Effector memory CD8-positive, alpha-beta T cell (primary cell): ENCODE measurements at regions not wholly inside any gene's neighbourhood (a gene's known extent, or its start where the extent isn't known, plus 50 kb on each side); places are given as distances from the start of the nearest gene placed in this dataset.
A peak's percentile ranks its signal among the peaks of the same experiment; 100 is the strongest.

Experiments used
- ATAC-seq: fragments of 150-1000 bp; cut with Tn5 transposase; replicated peaks from 2 replicates; pipeline ENCODE4 v1.10.0; 2021; ENCODE audit warnings: mild to moderate bottlenecking, moderate library complexity
- DNase-seq, 3 experiments: peaks; one replicate each; pipeline ENCODE4 v3.0.0; 2021
- H3K27ac Mint-ChIP-seq, 2 donors: one replicate each; pipeline ENCODE4 v1.8.0; 2022; ENCODE audit warnings: mild to moderate bottlenecking in 2 of 2, mixed read lengths in 2 of 2, moderate library complexity in 2 of 2
- H3K27me3 Mint-ChIP-seq, 2 donors: one replicate each; pipeline ENCODE4 v1.8.0; 2022; ENCODE audit warnings: mixed read lengths in 2 of 2
- H3K36me3 Mint-ChIP-seq: one replicate; pipeline ENCODE4 v1.8.0; 2022; ENCODE audit warnings: mild to moderate bottlenecking, moderate library complexity, mixed read lengths; ENCODE audit not compliant: insufficient read depth
- H3K4me1 Mint-ChIP-seq, 2 donors: one replicate each; pipeline ENCODE4 v1.8.0; 2022; ENCODE audit warnings: low read depth in 2 of 2, mixed read lengths in 2 of 2
- H3K4me3 Mint-ChIP-seq, 2 donors: one replicate each; pipeline ENCODE4 v1.8.0; 2022; ENCODE audit warnings: mild to moderate bottlenecking in 2 of 2, mixed read lengths in 2 of 2, moderate library complexity in 2 of 2
- H3K9me3 Mint-ChIP-seq, 2 donors: one replicate each; pipeline ENCODE4 v1.8.0; 2022; ENCODE audit warnings: mixed read lengths in 2 of 2

DNA sequence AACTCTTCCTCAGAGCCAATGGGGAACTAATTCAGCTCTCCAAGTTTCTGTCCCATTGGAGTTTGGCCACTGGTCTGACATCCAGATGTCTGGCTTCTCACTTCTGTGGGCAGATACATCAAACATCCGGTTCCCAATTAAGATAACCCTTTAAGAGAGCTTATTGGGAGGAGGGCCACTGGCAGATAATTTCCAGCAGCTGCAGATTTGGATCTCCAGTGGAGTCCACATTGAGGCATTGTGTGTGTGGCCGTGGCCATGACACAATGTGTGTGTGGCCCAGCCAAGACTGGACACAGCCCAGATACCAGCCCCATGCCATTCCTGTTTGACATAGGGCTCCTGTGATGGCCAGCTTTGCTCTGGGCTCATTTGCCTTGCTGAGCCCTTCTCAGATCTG, 110.5 kb upstream of the MAP1B start:
- DNase-seq: no peak
- ATAC-seq: no peak
- no peaks in the 10 kb centered on the region for H3K36me3 Mint-ChIP-seq
- H3K27ac Mint-ChIP-seq: no peak overlapping the region
- peaks cover 24 to 29% of the 10 kb centered on the region in 2 donors for H3K27me3 Mint-ChIP-seq
- no peaks in the 10 kb centered on the region for H3K9me3 Mint-ChIP-seq
- no peaks in the 10 kb centered on the region for H3K4me1 Mint-ChIP-seq
- H3K4me3 Mint-ChIP-seq: no peak overlapping the region

DNA sequence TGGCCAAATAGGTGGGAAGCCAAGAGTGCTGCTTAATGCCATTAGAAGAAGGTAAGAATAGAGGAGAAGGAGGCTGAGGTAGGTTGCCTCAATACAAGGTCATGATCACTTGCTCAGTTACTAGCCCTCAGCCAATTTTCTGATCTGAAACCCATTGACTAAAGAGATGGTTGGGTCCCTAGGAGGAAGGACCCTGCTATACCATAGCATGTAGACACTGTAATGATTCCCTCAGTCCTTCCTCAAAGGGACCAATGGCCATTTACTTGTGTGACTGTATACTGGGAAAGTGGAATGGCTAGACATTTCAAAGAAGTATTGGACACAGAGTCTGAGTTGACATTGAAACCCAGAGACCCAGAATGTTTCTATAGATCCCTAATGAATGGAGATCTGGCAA, 108.5 kb upstream of the MAP1B start:
- H3K36me3 Mint-ChIP-seq: no peaks in the 10 kb centered on the region
- no peak overlapping the region for H3K27ac Mint-ChIP-seq
- H3K9me3 Mint-ChIP-seq: no peaks in the 10 kb centered on the region
- ATAC-seq: no peak
- no peaks in the 10 kb centered on the region for H3K4me1 Mint-ChIP-seq
- no peak for DNase-seq
- no peak overlapping the region for H3K4me3 Mint-ChIP-seq
- peaks cover 33 to 39% of the 10 kb centered on the region in 2 donors for H3K27me3 Mint-ChIP-seq

DNA sequence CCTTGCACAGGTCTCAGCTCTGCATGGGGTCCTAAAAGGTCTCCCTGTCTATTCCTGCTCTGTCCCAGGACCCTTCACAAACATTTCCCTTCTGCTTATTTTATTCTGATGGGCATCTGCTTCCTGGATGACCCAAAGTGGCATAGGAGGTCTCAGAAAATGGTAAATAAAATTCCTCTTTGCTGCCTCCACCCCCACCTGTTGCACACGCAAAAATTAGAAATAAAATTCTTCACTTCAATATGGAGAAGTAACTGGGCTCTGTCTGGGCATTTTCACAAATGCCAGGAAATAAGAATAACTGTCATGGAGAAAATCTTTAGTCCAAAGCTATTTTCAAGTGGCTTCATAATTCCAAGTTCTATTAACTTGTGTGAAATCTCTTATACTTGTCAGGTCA, 106.6 kb upstream of the MAP1B start:
- H3K27me3 Mint-ChIP-seq: peaks cover 35 to 55% of the 10 kb centered on the region in 2 donors
- DNase-seq (no peak), ATAC-seq (no peak)
- H3K4me3 Mint-ChIP-seq: no peak overlapping the region
- no peak overlapping the region for H3K27ac Mint-ChIP-seq
- no peaks in the 10 kb centered on the region for H3K36me3 Mint-ChIP-seq
- no peaks in the 10 kb centered on the region for H3K9me3 Mint-ChIP-seq
- no peaks in the 10 kb centered on the region for H3K4me1 Mint-ChIP-seq

DNA sequence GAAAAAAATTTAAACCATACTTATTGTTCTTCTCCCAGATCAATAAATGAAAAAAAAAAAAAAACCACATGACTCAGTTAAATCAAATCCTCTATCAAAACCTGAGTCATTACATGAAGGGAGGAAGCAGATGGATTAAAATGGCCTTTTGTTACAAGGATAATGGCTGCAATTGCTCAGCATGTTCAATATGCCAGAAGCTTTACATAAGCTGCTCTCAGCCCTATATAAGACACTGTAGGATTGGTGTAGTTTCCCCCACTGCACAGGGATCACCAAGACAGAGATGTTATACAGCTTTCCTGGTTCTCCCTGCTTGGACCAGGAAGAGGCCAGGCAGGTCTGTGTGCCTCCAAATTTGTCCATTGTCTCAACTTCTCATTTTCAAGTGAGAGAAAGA, 101.6 kb upstream of the MAP1B start:
- no peak for DNase-seq
- Mint-ChIP-seq H3K4me3 (no peak overlapping the region), H3K9me3 (no peaks in the 10 kb centered on the region), H3K36me3 (no peaks in the 10 kb centered on the region), H3K27me3 (peaks cover 27 to 61% of the 10 kb centered on the region in 2 donors), H3K27ac (no peak overlapping the region), H3K4me1 (no peaks in the 10 kb centered on the region)
- no peak for ATAC-seq

DNA sequence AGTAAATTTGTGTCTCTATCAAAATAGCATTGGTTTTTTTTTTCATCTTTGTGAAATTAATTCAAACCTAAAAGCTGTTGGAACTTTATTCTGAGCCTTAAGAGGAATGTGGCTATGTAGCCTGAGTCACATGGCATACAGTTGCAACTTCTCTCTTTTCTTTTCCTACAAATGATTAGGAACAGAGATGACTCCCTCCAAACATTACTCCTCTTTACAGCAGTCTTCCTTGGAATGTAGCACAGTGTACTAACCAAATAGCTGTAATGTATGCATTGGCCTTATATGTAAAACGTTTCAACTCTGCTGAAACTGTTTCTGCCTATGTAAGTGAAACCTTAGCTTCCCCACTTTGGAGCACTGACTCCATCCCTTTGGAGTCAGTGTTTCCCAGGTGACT, 100.9 kb upstream of the MAP1B start:
- ATAC-seq: no peak
- no peak for DNase-seq
- H3K4me1 Mint-ChIP-seq: no peaks in the 10 kb centered on the region
- peaks cover 34 to 62% of the 10 kb centered on the region in 2 donors for H3K27me3 Mint-ChIP-seq
- H3K4me3 Mint-ChIP-seq: no peak overlapping the region
- H3K36me3 Mint-ChIP-seq: no peaks in the 10 kb centered on the region
- no peak overlapping the region for H3K27ac Mint-ChIP-seq
- H3K9me3 Mint-ChIP-seq: no peaks in the 10 kb centered on the region

DNA sequence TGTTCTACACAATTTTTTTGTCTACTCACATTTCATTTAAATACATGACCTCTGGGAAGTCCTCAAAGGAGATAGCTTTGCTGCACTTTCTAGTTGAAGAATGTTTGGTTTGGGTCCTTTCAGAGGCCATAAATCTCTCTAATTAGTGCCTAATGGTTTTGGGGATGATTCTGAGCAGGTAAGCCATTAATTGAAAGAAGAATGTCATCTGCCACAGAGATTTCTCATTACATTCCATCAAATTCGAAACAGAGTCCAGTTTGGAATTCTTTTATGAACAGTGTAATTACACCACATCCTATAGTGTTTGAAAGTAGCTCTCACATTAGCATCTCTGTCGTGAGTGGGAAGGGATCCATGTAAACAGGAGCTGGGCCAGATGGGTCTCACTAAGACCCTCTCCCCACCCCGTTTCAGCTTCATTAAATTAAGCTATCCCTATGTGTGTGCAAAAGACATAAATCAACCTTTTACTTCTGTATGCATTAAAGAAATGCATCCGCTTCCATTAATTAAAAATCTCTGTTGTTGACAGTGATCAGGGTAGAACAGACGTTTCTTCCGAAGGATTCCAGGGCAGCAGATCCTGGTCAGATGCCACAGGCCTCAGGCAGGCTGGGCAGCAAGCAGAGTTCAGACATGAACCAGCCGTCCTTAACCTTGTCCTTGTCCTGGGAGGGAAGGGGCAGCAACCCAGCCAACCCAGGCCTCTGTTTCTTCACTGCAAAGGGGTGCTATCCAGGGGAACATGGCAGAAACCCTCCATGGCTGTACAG, 99.8 kb upstream of the MAP1B start:
- Mint-ChIP-seq H3K4me1 (no peaks in the 10 kb centered on the region), H3K36me3 (no peaks in the 10 kb centered on the region), H3K9me3 (no peaks in the 10 kb centered on the region), H3K4me3 (no peak overlapping the region), H3K27me3 (peaks cover 32 to 63% of the 10 kb centered on the region in 2 donors), H3K27ac (no peak overlapping the region)
- ATAC-seq: no peak
- no peak for DNase-seq

DNA sequence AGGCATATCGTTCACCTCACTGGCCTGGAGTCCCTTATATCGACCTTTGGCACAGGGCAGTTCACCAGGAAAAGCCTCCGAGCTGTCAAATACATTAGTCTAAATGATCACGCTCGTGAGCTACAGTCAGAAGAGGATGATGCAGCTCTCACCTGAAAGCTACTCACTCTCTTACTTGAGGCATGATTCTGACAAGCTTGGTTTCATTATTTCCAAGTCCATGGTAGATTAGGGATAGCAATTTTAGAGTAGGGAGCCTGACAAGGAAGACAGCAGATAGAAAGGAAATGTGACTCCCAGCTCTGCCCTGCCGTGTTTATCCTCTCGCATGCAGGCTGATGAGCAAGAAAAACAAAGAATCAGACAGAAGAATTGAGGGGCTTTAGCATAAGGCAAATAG, 98.0 kb upstream of the MAP1B start:
- Mint-ChIP-seq H3K27me3 (peaks cover 35 to 67% of the 10 kb centered on the region in 2 donors), H3K27ac (no peak overlapping the region), H3K9me3 (no peaks in the 10 kb centered on the region), H3K36me3 (no peaks in the 10 kb centered on the region), H3K4me3 (no peak overlapping the region), H3K4me1 (no peaks in the 10 kb centered on the region)
- ATAC-seq (no peak), DNase-seq (no peak)

DNA sequence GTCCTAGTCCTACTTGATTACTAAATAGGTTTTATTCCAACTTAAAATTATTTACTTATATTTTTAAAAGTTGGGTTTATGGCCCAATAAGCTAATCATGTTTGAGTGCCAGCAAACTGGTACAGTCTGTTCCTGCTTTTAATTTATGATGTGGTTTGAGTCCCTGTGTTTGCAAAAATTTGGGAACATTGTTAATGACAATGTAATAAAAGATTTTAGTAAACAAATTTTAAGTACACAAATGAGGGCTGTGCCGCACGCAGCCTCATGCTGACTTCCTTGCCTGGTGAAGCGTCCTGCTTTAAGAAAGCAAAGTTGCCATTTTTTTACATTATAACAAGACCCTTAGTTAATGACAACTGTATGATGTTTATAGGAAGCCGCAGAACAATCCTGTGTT, 96.8 kb upstream of the MAP1B start:
- Mint-ChIP-seq H3K4me1 (peaks cover 0 to 3% of the 10 kb centered on the region in 2 donors), H3K4me3 (no peak overlapping the region), H3K9me3 (no peaks in the 10 kb centered on the region), H3K27ac (no peak overlapping the region), H3K27me3 (peaks cover 35 to 61% of the 10 kb centered on the region in 2 donors), H3K36me3 (no peaks in the 10 kb centered on the region)
- ATAC-seq (no peak), DNase-seq (no peak)

DNA sequence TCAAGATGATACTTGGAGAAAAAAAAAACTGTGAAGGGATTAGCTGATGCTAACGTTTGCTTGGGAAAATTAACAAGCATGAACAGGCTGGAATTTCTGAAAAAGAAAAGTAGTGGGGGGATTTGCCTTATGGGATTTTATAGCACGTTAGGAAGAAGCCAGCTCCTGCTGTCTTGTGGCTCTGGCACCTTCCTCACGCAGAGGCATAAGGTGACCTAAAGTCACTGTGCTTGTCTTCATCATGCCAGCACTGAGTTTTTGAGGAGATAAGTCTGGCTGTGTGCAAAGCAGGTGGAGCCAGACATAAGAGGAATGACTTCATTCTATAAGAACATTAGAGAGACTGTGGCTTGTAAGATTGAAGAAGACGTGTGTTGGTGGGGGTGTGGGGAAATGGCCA, 94.4 kb upstream of the MAP1B start:
- Mint-ChIP-seq H3K4me1 (peaks cover 0 to 3% of the 10 kb centered on the region in 2 donors), H3K27ac (no peak overlapping the region), H3K9me3 (no peaks in the 10 kb centered on the region), H3K36me3 (no peaks in the 10 kb centered on the region), H3K27me3 (peaks cover 35 to 48% of the 10 kb centered on the region in 2 donors), H3K4me3 (no peak overlapping the region)
- DNase-seq (no peak), ATAC-seq (no peak)

DNA sequence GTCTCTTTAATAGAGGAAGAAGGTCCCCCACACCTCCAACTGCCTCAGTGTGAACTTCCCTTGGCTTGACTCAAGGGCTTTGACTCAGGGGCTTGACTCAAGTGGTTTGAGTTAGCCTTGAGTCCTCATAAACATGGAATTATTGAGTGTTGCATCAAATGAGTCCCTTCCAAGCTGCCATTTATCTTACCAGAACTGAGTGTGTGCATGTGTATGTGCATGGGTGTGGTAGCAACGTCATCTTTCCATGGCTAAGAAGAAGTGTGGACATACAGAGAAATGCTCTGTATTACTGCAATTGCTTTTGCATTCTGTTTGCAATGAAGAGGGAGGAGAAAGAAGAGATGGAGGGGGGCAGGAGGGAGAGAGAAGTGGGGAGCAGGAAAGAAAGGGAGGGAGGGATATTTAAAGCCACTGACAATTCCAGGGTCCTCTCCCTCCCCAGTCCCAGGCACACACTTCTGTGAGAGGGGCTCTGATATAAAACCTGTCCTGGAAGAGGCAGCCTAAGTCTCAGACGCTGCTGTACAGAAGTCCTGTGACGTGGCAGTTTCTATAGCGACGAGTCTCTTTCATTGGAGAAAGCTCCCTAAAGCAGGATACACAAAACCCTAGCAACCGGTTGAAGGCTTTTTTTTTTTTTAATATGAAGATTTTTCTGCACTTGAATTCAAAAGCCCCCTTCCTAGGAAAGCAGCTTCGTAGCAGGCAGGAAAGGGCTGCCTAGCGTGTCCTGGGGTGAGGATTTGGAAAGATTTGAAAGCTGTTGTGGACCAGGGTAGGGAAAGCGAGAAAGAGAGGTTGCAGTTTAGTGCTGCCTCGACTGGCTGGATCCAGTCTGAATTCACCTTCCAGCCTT, 93.3 kb upstream of the MAP1B start:
- ATAC-seq (no peak), DNase-seq (no peak)
- Mint-ChIP-seq H3K9me3 (no peaks in the 10 kb centered on the region), H3K4me3 (no peak overlapping the region), H3K27me3 (peaks cover 34 to 52% of the 10 kb centered on the region in 2 donors), H3K36me3 (no peaks in the 10 kb centered on the region), H3K27ac (no peak overlapping the region), H3K4me1 (peaks cover 0 to 3% of the 10 kb centered on the region in 2 donors)

DNA sequence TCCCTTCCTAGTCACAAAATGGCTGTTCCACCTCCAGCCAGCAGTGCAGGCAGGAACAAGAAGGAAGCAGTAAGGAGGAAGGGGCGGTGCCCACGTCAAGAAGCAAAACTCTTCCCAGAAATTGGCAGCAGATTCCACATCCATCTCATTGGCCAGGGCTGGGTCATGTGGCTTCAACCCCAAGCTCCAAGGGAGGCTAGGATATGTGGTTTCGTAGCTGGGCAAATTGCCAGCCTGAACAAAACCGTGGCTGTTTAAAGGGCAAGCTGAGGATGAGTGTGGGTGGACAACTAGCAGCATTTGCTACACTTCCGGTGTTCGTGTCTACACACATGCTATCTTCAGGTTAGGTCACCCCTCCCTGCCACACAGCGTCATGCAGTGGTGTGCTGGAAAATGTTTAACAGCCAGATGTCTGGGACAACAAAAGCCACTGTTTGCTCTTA, 92.1 kb upstream of the MAP1B start:
- Mint-ChIP-seq H3K4me1 (peaks cover 0 to 3% of the 10 kb centered on the region in 2 donors), H3K27ac (no peak overlapping the region), H3K27me3 (peaks cover 38 to 53% of the 10 kb centered on the region in 2 donors), H3K4me3 (no peak overlapping the region), H3K36me3 (no peaks in the 10 kb centered on the region), H3K9me3 (no peaks in the 10 kb centered on the region)
- ATAC-seq: no peak
- no peak for DNase-seq

DNA sequence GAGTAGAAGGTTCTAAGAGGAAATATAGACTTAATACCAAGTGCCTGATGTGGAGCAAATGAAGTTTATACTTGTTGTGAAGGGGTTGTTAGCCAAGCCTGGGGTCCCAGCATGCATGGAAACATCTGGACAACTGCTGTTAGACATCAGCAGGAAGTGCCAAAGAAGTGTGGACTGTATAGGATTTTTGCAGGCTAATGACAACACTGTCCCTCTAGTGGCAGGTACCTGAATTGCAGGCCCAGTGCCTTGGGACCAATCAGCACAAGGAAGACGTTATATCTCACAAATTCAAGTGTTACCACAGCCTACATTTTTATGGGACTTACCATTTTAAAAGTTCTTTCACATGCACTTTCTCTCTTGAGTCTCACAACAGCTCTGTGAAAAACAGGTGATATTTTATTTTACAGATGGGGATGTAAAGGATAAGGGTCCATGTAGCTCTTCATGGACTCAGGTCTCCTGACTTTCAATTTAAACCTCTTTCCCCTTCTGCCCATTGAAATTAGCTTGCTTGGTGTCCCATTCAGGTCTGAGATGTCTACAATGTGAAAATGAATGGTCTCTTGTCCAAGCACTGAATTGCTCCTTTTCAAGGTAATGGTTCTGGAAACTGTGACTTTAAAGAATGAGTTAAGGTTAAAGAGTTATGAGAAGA, 89.0 kb upstream of the MAP1B start:
- ATAC-seq: peak; percentile 48
- H3K36me3 Mint-ChIP-seq: no peaks in the 10 kb centered on the region
- no peak overlapping the region for H3K4me3 Mint-ChIP-seq
- H3K27me3 Mint-ChIP-seq: peaks cover 42 to 65% of the 10 kb centered on the region in 2 donors
- peaks cover 0 to 3% of the 10 kb centered on the region in 2 donors for H3K4me1 Mint-ChIP-seq
- no peak overlapping the region for H3K27ac Mint-ChIP-seq
- peak; percentile 32 to 43 (median 42) for DNase-seq
- H3K9me3 Mint-ChIP-seq: no peaks in the 10 kb centered on the region

DNA sequence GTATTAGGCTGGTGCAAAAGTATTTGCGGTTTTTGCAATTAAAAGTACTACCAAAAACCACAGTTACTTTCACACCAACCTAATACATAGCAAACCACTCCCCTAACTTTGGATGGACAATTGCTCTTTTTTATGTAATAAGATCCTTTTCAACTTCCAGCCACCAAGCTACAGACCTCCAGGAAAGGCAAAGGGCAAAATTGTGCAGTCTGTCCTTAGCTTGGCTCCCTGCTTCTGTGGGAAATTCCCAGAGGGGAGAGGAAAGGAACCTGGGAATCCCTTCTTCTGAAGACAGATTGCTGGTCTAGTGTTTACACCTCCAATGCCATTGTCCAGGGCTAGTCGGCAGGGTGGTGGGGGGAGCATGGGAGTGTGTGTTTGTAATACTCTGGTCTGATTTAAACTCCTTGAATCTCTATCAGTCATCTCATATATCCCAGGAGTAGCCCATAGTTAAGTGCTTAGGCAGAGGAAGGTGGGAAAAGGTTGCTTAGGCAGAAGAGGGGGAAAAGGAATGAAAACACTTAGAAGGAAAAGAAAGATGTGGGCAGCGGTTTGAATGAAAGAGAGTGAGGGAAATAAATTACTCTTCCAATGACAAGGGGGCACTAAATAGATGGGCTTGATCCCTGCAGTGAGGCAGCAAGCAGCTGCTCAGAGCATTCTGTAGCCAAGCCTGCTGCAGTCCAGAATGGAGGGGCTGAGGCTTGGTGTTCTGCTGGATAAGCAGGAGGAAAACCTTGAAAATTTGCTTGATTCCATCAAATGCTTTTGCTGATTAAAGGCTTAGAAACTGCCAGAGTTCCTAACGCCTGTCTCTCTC, 86.9 kb upstream of the MAP1B start:
- peaks cover 44 to 50% of the 10 kb centered on the region in 2 donors for H3K27me3 Mint-ChIP-seq
- H3K27ac Mint-ChIP-seq: peak overlapping the region in 1 of 2 donors; percentile 38
- peaks cover 1 to 7% of the 10 kb centered on the region in 2 donors for H3K9me3 Mint-ChIP-seq
- DNase-seq (no peak), ATAC-seq (no peak)
- H3K4me3 Mint-ChIP-seq: no peak overlapping the region
- no peaks in the 10 kb centered on the region for H3K36me3 Mint-ChIP-seq
- H3K4me1 Mint-ChIP-seq: peaks cover 0 to 1% of the 10 kb centered on the region in 2 donors
